ENCODE measurements at regions not wholly inside any gene's neighbourhood (a gene's known extent, or its start where the extent isn't known, plus 50 kb on each side); places are given as distances from the start of the nearest gene placed in this dataset.

DNA sequence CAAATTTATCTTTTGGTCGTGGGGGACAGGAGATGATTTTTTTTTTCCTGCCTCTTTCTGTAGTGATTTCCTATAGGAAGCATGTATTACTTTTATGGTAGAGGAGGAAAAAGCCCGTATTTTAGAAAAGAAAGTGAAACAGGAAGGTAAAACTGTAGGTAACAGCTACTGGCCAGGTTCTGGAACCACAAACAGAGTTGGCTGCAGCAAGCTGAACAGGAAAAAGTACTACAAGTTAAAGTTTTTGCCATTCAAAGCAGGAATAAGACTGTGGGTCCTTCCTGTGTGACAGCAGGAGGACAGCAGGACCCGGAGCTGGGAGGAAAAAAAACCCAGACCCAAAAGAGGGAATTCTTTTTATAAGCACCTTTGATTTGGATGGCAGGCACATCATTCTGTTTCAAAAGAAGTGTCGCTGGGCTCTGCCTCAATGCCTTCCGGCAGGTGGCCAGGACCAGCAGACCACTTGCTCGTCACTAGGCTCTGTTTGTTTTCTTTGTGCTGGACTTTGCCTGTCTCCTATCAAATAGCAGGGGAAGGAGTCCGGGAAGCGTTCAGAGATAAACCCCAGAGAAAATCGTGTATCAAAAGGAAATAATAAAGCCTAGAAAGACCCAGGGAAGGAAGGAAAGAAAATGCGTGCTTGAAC is 277.9 kb downstream of the ADGRA3 start:
- ATAC-seq = peak; percentile 89 to 94 (median 90)
- 9% methylated on average over 10 of the region's 10 CpGs for WGBS (ENCODE audit: insufficient coverage, low coverage, low lambda C conversion rate, missing lambda C conversion rate)
- intact Hi-C loops (cut with DNase I) = loop anchor here in 1 of 2 donors (10.0 kb wide), 1 partner anchor 147 kb away; no protein-coding TSS in a partner anchor
- Histone ChIP-seq H3K36me3 (no peaks in the 10 kb centered on the region), H3K27me3 (no peaks in the 10 kb centered on the region), H3K9me3 (no peaks in the 10 kb centered on the region), H3K4me1 (peaks cover 0 to 5% (median 2%) of the 10 kb centered on the region in 4 donors), H3K27ac (peak overlapping the region; percentile 22 to 71 (median 40)), H3K4me3 (peak overlapping the region; percentile 29 to 40 (median 35))
- DNase-seq = peak; percentile 48 to 67 (median 60)
- TF ChIP-seq POLR2A (IDR thresholded peaks at IDR 0.05) (no peak), CTCF (IDR thresholded peaks at IDR 0.05) (no peak)

DNA sequence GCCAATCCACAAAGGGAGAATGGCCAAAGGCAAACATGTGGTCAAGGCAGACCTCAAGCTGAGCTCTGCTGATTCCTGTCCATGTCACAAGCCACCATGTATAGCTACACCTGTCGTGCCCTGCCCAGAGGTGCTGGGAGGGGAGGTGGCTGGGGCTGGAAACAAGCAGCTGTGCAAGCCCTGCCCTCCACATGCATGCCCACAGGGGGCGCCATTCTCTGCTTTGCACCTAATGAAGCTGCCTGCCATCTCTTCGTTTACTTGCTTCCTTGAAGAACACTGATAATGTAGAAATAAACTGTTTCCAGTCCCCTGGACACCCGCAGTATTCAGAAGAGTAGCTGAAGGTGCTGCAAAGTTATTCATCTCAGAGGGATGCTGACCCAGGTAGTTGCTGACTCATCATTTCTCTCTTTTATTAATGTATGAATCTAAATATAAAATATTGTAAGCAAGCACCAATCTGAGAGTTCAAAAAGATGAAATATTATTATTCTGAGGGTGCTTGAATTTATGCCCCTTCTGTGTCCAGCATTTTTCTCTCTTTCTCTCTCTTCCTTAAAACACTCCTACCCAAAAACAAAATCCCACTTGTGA is 278.6 kb downstream of the ADGRA3 start:
- Histone ChIP-seq H3K27me3 (no peaks in the 10 kb centered on the region), H3K4me3 (peak overlapping the region; percentile 29 to 40 (median 35)), H3K4me1 (peaks cover 0 to 5% (median 2%) of the 10 kb centered on the region in 4 donors), H3K9me3 (no peaks in the 10 kb centered on the region), H3K36me3 (no peaks in the 10 kb centered on the region), H3K27ac (peak overlapping the region in 1 of 3 donors; percentile 71)
- peak; percentile 78 to 89 (median 84) for ATAC-seq
- peak; percentile 70 to 81 (median 72) for DNase-seq
- peak; percentile 62 to 77 (median 72) for TF ChIP-seq CTCF (IDR thresholded peaks at IDR 0.05)
- TF ChIP-seq POLR2A (IDR thresholded peaks at IDR 0.05) = no peak
- intact Hi-C loops (cut with DNase I) = loop anchor here in 1 of 2 donors (10.0 kb wide), 1 partner anchor 148 kb away; no protein-coding TSS in a partner anchor
- 11% methylated on average over 4 of the region's 4 CpGs for WGBS (ENCODE audit: insufficient coverage, low coverage, low lambda C conversion rate, missing lambda C conversion rate)

DNA sequence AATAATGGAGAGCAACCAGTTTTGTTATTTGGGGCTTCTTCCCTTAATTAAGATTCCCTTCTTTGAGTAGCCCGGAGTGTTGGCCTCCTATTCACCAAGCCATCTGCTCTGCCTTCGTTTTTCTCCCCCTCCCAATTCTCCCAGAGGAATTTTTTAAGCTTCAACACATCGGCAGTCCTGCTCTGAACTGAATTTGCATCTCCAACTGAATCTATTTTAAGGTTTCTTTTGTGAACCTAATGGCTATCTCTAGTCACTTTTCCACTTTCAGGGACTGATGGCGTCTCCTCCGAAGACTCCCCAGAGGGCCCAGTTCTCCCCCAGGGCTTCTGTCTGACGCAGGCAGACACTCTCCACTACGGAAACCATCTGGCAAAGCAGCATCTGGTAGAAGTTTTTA is 280.2 kb downstream of the ADGRA3 start:
- intact Hi-C loops (cut with DNase I) = loop anchor here in 1 of 2 donors (10.0 kb wide), 1 partner anchor 149 kb away; no protein-coding TSS in a partner anchor
- 62% methylated on average over 7 of the region's 7 CpGs for WGBS (ENCODE audit: insufficient coverage, low coverage, low lambda C conversion rate, missing lambda C conversion rate)

DNA sequence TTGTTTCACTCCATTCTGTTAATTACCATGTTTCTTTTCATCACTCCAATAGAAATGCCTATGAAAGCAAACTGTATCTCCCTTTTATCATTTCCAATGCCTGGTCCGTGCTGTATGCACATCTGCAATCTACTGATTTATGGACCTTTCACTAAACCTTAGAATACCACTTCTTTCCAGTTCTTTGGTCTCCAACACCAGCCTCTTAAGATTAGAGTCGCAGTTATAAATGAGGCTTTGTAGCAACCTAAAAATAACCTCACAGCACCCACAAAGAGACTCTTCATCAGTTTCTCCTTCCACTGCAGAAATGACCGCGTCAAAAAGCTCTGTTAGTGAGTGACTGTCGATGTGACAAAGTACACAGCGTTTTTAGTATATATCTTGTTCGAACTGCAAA is 282.6 kb downstream of the ADGRA3 start:
- no peak for TF ChIP-seq CTCF (IDR thresholded peaks at IDR 0.05)
- Histone ChIP-seq H3K4me3 (no peak overlapping the region), H3K36me3 (no peaks in the 10 kb centered on the region), H3K4me1 (peaks cover 0 to 5% (median 0%) of the 10 kb centered on the region in 4 donors), H3K27ac (no peak overlapping the region), H3K9me3 (no peaks in the 10 kb centered on the region), H3K27me3 (no peaks in the 10 kb centered on the region)
- WGBS (ENCODE audit: insufficient coverage, low coverage, low lambda C conversion rate, missing lambda C conversion rate) = 68% methylated on average over 7 of the region's 7 CpGs
- ATAC-seq (no peak), DNase-seq (no peak)
- intact Hi-C loops (cut with DNase I) = loop anchor here in 1 of 2 donors (10.0 kb wide), 1 partner anchor 152 kb away; no protein-coding TSS in a partner anchor

More for the DNA sequence above, 280.2 kb downstream of the ADGRA3 start:
- Histone ChIP-seq H3K27ac (no peak overlapping the region), H3K4me3 (no peak overlapping the region), H3K36me3 (no peaks in the 10 kb centered on the region), H3K9me3 (no peaks in the 10 kb centered on the region), H3K4me1 (peaks cover 0 to 5% (median 2%) of the 10 kb centered on the region in 4 donors), H3K27me3 (no peaks in the 10 kb centered on the region)
- ATAC-seq (no peak), DNase-seq (no peak)
- no peak for TF ChIP-seq POLR2A (IDR thresholded peaks at IDR 0.05)
- TF ChIP-seq CTCF (IDR thresholded peaks at IDR 0.05) = no peak
